OCI-LY7 (cell line): ENCODE measurements at regions not wholly inside any gene's neighbourhood (a gene's known extent, or its start where the extent isn't known, plus 50 kb on each side); places are given as distances from the start of the nearest gene placed in this dataset.
"Not testable (repeated sequence)": the region's sequence is repeated elsewhere in the genome, so short reads cannot be mapped to it uniquely, and the experiment has no call there.

Experiments used
- BruUV-seq: library from RNA; stranded (reverse); fragments of 400-500 nt; replicated peaks from 2 replicates; lab custom pipeline; 2021; lab: Mats Ljungman, UMichigan
- CTCF ChIA-PET: fragments of 300-600 bp; sonication (Branson Sonifier 250); formaldehyde crosslinking; loops from one replicate; lab custom pipeline; 2022; ENCODE audit warnings: antibody characterized with exemption; ENCODE audit not compliant: unreplicated experiment; lab: Charles Lee
- POLR2A ChIA-PET: fragments of 300-600 bp; sonication (Branson Sonifier 250); formaldehyde crosslinking; loops from one replicate; lab custom pipeline; 2022; ENCODE audit warnings: antibody characterized with exemption; lab: Charles Lee
- DNase-seq: peaks from one replicate; pipeline ENCODE4 v3.0.0-alpha.2; 2015; ENCODE audit warnings: low spot score
- H2AFZ ChIP-seq: fragments of 200-600 bp; sonication (generic), shearing (Covaris generic); 2 replicates; pipeline ENCODE4 v1.6.1; 2014; ENCODE audit warnings: mild to moderate bottlenecking, antibody characterized with exemption, low read length, moderate library complexity
- H3K27ac ChIP-seq: fragments of 200-600 bp; sonication (generic); 2 replicates; pipeline ENCODE4 v1.5.1; 2014; ENCODE audit warnings: mixed run types, low read depth, mild to moderate bottlenecking, moderate library complexity, low read length, inconsistent platforms; ENCODE audit not compliant: poor library complexity, severe bottlenecking
- H3K36me3 ChIP-seq: fragments of 200-600 bp; sonication (generic); 2 replicates; pipeline ENCODE4 v1.6.1; 2014; ENCODE audit warnings: mild to moderate bottlenecking, antibody characterized with exemption, low read length, moderate library complexity, mixed read lengths; ENCODE audit not compliant: insufficient read depth
- H3K4me1 ChIP-seq: fragments of 200-600 bp; sonication (generic); 2 replicates; pipeline ENCODE4 v1.5.1; 2014; ENCODE audit warnings: mild to moderate bottlenecking, low read length; ENCODE audit not compliant: insufficient read depth, poor library complexity, severe bottlenecking
- H3K4me2 ChIP-seq: fragments of 200-600 bp; sonication (generic); 2 replicates; pipeline ENCODE4 v1.6.1; 2014; ENCODE audit warnings: mild to moderate bottlenecking, low read length
- H3K4me3 ChIP-seq: fragments of 200-600 bp; sonication (generic); 2 replicates; pipeline ENCODE4 v1.5.1; 2014; ENCODE audit warnings: mild to moderate bottlenecking, low read depth, low read length; ENCODE audit not compliant: poor library complexity, severe bottlenecking
- H3K79me2 ChIP-seq: fragments of 200-600 bp; sonication (generic); 2 replicates; pipeline ENCODE4 v1.6.1; 2016; ENCODE audit warnings: low read depth, mild to moderate bottlenecking, low read length, moderate library complexity, mixed read lengths; ENCODE audit not compliant: insufficient read depth
- H3K9me2 ChIP-seq: fragments of 200-600 bp; sonication (generic); 2 replicates; pipeline ENCODE4 v1.6.1; 2016; ENCODE audit warnings: mild to moderate bottlenecking, low read length, mixed read lengths; ENCODE audit not compliant: insufficient read depth
- H3K9me3 ChIP-seq: fragments of 200-600 bp; sonication (generic); 2 replicates; pipeline ENCODE4 v1.6.1; 2014; ENCODE audit warnings: mild to moderate bottlenecking, mixed run types, low read length, mixed read lengths
- H4K20me1 ChIP-seq: fragments of 200-600 bp; sonication (generic); 2 replicates; pipeline ENCODE4 v1.6.1; 2014; ENCODE audit warnings: mild to moderate bottlenecking, antibody characterized with exemption, low read length, moderate library complexity, mixed read lengths; ENCODE audit not compliant: insufficient read depth
- EZH2phosphoT487 ChIP-seq: fragments of 200-600 bp; sonication (generic); IDR thresholded peaks from 2 replicates; pipeline ENCODE4 v1.6.1; 2018; ENCODE audit warnings: low read depth, borderline replicate concordance, mild to moderate bottlenecking, mixed run types, antibody characterized with exemption, low read length, moderate library complexity, mixed read lengths
- intact Hi-C: fragments of 100-400 bp; cut with micrococcal nuclease; formaldehyde crosslinking; loops from one replicate; pipeline ENCODE4 v1.10.0; 2022; ENCODE audit not compliant: unreplicated experiment
- TF ChIP-seq, protein P1 (sequence below): fragments of 200-600 bp; sonication (generic); conservative IDR thresholded peaks from 2 replicates; pipeline ENCODE4 v1.5.1; 2014; ENCODE audit warnings: mild to moderate bottlenecking, antibody characterized with exemption, low read length, moderate library complexity, mixed read lengths

DNA sequence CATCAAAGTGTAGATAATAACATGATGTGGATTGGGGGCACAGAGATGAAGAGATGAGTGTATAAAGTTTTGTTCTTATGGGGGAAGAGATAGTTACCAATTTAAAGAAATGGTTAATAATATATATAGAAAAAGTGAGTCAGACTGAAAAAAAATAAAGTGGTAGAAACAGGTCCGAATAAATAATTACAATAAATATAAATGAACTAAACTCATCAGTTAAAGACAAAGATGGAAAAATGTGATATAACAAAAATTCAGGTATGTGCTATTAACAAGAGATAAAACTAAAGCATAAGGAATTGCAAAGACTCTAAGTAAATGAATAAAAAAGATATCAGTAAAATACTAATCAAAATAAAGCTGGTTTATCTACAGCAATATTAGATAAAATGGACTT lies 61.1 kb upstream of the KPNA3 start:
- intact Hi-C loops: no loop called here
- H3K36me3 ChIP-seq: no peaks in the 10 kb centered on the region

DNA sequence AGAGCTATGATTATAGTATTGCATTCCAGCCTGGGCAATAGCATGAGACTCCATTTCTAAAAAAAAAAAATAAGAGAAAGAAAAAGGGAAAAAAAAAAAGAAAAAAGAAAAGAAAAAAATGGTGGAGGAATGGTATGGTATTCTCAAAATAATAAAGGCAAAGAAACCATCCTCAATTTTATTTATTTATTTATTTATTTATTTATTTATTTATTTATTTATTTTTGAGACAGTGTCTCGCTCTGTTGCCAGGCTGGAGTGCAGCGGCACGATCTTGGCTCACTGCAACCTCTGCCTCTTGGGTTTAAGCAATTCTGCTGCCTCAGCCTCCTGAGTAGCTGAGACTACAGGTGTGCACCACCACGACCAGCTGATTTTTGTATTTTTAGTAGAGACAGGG lies 60.0 kb upstream of the KPNA3 start:
- CTCF ChIA-PET, H3K4me1 ChIP-seq, H4K20me1 ChIP-seq, H3K36me3 ChIP-seq, H3K9me2 ChIP-seq, intact Hi-C loops, DNase-seq, H3K27ac ChIP-seq, H2AFZ ChIP-seq, H3K79me2 ChIP-seq, BruUV-seq, POLR2A ChIA-PET, H3K4me2 ChIP-seq, H3K4me3 ChIP-seq: not testable (repeated sequence)
- peaks cover 19% of the 10 kb centered on the region for H3K9me3 ChIP-seq

More for the DNA sequence above, 61.1 kb upstream of the KPNA3 start:
- no peak overlapping the region for H2AFZ ChIP-seq
- POLR2A ChIA-PET: no interaction called here
- H3K4me1 ChIP-seq: no peaks in the 10 kb centered on the region
- no peaks in the 10 kb centered on the region for H4K20me1 ChIP-seq
- no peak for DNase-seq
- H3K4me3 ChIP-seq: no peak overlapping the region
- no peak overlapping the region for H3K4me2 ChIP-seq
- H3K79me2 ChIP-seq: no peaks in the 10 kb centered on the region
- TF ChIP-seq EZH2phosphoT487: no peak
- TF ChIP-seq, protein P1, sequence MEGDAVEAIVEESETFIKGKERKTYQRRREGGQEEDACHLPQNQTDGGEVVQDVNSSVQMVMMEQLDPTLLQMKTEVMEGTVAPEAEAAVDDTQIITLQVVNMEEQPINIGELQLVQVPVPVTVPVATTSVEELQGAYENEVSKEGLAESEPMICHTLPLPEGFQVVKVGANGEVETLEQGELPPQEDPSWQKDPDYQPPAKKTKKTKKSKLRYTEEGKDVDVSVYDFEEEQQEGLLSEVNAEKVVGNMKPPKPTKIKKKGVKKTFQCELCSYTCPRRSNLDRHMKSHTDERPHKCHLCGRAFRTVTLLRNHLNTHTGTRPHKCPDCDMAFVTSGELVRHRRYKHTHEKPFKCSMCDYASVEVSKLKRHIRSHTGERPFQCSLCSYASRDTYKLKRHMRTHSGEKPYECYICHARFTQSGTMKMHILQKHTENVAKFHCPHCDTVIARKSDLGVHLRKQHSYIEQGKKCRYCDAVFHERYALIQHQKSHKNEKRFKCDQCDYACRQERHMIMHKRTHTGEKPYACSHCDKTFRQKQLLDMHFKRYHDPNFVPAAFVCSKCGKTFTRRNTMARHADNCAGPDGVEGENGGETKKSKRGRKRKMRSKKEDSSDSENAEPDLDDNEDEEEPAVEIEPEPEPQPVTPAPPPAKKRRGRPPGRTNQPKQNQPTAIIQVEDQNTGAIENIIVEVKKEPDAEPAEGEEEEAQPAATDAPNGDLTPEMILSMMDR: no peak
- peaks cover 19% of the 10 kb centered on the region for H3K9me3 ChIP-seq
- no peak overlapping the region for H3K27ac ChIP-seq
- H3K9me2 ChIP-seq: no peaks in the 10 kb centered on the region
- no TSS peak for BruUV-seq
- CTCF ChIA-PET: no interaction called here

DNA sequence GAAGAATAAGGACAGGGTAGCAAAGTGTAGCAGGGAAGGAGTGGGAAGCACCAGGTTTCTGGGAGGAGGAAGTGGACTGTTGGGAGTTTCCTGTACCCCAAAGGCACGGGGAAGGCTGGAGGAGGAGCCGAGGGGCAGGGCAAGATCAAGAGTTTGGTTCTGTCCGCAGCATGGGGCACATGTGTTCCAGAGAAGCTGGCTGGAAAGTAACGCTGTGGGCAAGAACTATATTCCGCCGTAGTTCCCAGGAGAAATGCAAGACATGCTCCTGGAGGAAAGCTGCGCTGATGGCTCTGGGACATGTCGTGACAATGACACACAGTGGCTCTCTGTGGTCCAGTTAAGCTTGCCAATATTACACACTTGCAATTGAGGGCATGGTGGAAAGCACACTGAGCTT lies 51.7 kb upstream of the KPNA3 start:
- BruUV-seq: no TSS peak
- TF ChIP-seq, protein P1: no peak
- TF ChIP-seq EZH2phosphoT487: no peak
- CTCF ChIA-PET: no interaction called here

More for the DNA sequence above, 51.7 kb upstream of the KPNA3 start:
- no peak for DNase-seq
- Histone ChIP-seq H3K9me2 (no peaks in the 10 kb centered on the region), H3K9me3 (no peaks in the 10 kb centered on the region), H3K4me1 (peaks cover 4% of the 10 kb centered on the region), H2AFZ (no peak overlapping the region), H4K20me1 (no peaks in the 10 kb centered on the region), H3K27ac (no peak overlapping the region), H3K4me2 (no peak overlapping the region), H3K79me2 (no peaks in the 10 kb centered on the region), H3K36me3 (no peaks in the 10 kb centered on the region), H3K4me3 (no peak overlapping the region)
- intact Hi-C loops: no loop called here
- POLR2A ChIA-PET: interaction anchor here (1.7 kb wide), 1 partner anchor 51 kb away, joined by 4 read pairs; the partner anchor contains the start of gene KPNA3
